Mesothelial cell of epicardium (in vitro differentiated cells): ENCODE measurements at regions not wholly inside any gene's neighbourhood (a gene's known extent, or its start where the extent isn't known, plus 50 kb on each side); places are given as distances from the start of the nearest gene placed in this dataset.

Experiments
- DNase-seq, 2 experiments: peaks; one replicate each; pipeline ENCODE4 v3.0.0; 2021; ENCODE audit warnings: low spot score in 2 of 2; ENCODE audit not compliant: unreplicated experiment in 2 of 2
- H3K27ac Mint-ChIP-seq: 2 replicates; pipeline ENCODE4 v1.8.0; 2021; ENCODE audit warnings: mixed read lengths
- H3K27me3 Mint-ChIP-seq: 2 replicates; pipeline ENCODE4 v1.8.0; 2021; ENCODE audit warnings: low read depth, mixed read lengths
- H3K36me3 Mint-ChIP-seq: 2 replicates; pipeline ENCODE4 v1.8.0; 2021; ENCODE audit warnings: mixed read lengths
- H3K4me1 Mint-ChIP-seq: 2 replicates; pipeline ENCODE4 v1.8.0; 2021; ENCODE audit warnings: mixed read lengths
- H3K4me3 Mint-ChIP-seq: 2 replicates; pipeline ENCODE4 v1.8.0; 2021; ENCODE audit warnings: mild to moderate bottlenecking, moderate library complexity, mixed read lengths
- H3K9me3 Mint-ChIP-seq: 2 replicates; pipeline ENCODE4 v1.8.0; 2021; ENCODE audit warnings: mixed read lengths
- CTCF ChIP-seq: fragments of 200-600 bp; sonication (generic); IDR thresholded peaks from one replicate; pipeline ENCODE4 v1.5.0; 2021; ENCODE audit warnings: antibody characterized with exemption; ENCODE audit not compliant: unreplicated experiment

- H3K4me3 Mint-ChIP-seq, result no peak overlapping the region
- H3K36me3 Mint-ChIP-seq, result no peaks in the 10 kb centered on the region
- peaks cover 4% of the 10 kb centered on the region for H3K9me3 Mint-ChIP-seq
- H3K27me3 Mint-ChIP-seq, result no peaks in the 10 kb centered on the region
- peaks cover 34% of the 10 kb centered on the region for H3K4me1 Mint-ChIP-seq
- DNase-seq, result no peak
- peak overlapping the region; percentile 2 for H3K27ac Mint-ChIP-seq
- no peak for TF ChIP-seq CTCF
These were observed 49.7 kb downstream of the SIPA1L2 start for GRCh38 chr1:232579958-232580941.

GRCh38 chr1:232579466-232579865 lies 50.5 kb downstream of the SIPA1L2 start:
- no peak for TF ChIP-seq CTCF
- peaks cover 4% of the 10 kb centered on the region for H3K9me3 Mint-ChIP-seq

GRCh38 chr1:232578651-232579195 lies 51.2 kb downstream of the SIPA1L2 start:
- TF ChIP-seq CTCF, result no peak
- Mint-ChIP-seq H3K9me3 (peaks cover 4% of the 10 kb centered on the region), H3K4me3 (no peak overlapping the region), H3K27me3 (no peaks in the 10 kb centered on the region), H3K36me3 (no peaks in the 10 kb centered on the region), H3K27ac (no peak overlapping the region), H3K4me1 (peaks cover 45% of the 10 kb centered on the region)
- no peak for DNase-seq

More at GRCh38 chr1:232579466-232579865, 50.5 kb downstream of the SIPA1L2 start:
- no peak overlapping the region for H3K4me3 Mint-ChIP-seq
- DNase-seq, result no peak
- H3K36me3 Mint-ChIP-seq, result no peaks in the 10 kb centered on the region
- peaks cover 41% of the 10 kb centered on the region for H3K4me1 Mint-ChIP-seq
- peak overlapping the region; percentile 2 for H3K27ac Mint-ChIP-seq
- no peaks in the 10 kb centered on the region for H3K27me3 Mint-ChIP-seq

DNA sequence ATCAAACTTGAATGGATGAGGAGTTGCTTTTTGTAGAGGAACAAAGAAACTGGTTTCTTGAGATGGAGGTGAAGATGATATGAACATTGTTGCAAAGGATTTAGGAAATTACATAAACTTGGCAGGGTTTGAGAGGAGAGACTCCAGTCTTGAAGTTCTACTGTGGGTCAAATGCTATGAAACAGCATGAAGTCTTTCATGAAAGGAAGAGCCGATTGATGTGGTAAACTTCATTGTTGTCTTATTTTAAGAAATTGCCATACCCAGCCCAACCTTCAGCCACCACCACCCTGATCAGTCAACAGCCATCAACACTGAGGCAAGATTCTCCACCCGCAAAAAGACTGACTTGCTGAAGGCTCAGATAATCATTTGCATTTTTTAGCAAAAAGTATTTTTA lies 52.2 kb downstream of the SIPA1L2 start:
- Mint-ChIP-seq H3K27me3 (no peaks in the 10 kb centered on the region), H3K36me3 (no peaks in the 10 kb centered on the region), H3K27ac (no peak overlapping the region), H3K9me3 (peaks cover 4% of the 10 kb centered on the region), H3K4me3 (no peak overlapping the region), H3K4me1 (peaks cover 47% of the 10 kb centered on the region)
- no peak for TF ChIP-seq CTCF
- no peak for DNase-seq

- no peak for DNase-seq
- Mint-ChIP-seq H3K27me3 (no peaks in the 10 kb centered on the region), H3K9me3 (peaks cover 4% of the 10 kb centered on the region), H3K36me3 (peaks cover 2% of the 10 kb centered on the region), H3K27ac (peak overlapping the region; percentile 36), H3K4me1 (peaks cover 51% of the 10 kb centered on the region), H3K4me3 (no peak overlapping the region)
- no peak for TF ChIP-seq CTCF
These were observed 53.4 kb downstream of the SIPA1L2 start for GRCh38 chr1:232576537-232576936.
